Hepatic stellate cell (primary cell): ENCODE measurements at regions not wholly inside any gene's neighbourhood (a gene's known extent, or its start where the extent isn't known, plus 50 kb on each side); places are given as distances from the start of the nearest gene placed in this dataset.

ENCODE experiments used
- DNase-seq: peaks from one replicate; pipeline ENCODE4 v3.0.0; 2011; ENCODE audit warnings: low spot score

GRCh38 chr11:95483339-95483738 lies 252.3 kb upstream of the SESN3 start:
- no peak for DNase-seq

GRCh38 chr11:95478003-95478402 lies 247.0 kb upstream of the SESN3 start:
- no peak for DNase-seq

- no peak for DNase-seq
Observed at GRCh38 chr11:95469258-95469657, 238.3 kb upstream of the SESN3 start.

- DNase-seq: no peak
Observed at GRCh38 chr11:95466416-95466815, 235.4 kb upstream of the SESN3 start.

GRCh38 chr11:95465887-95466286 lies 234.9 kb upstream of the SESN3 start:
- DNase-seq: no peak

GRCh38 chr11:95461858-95462257 lies 230.9 kb upstream of the SESN3 start:
- DNase-seq: no peak

- no peak for DNase-seq
Observed at GRCh38 chr11:95461348-95461747, 230.3 kb upstream of the SESN3 start.

- DNase-seq: no peak
Observed at GRCh38 chr11:95459291-95460042, 228.5 kb upstream of the SESN3 start.

GRCh38 chr11:95456714-95457491 lies 225.9 kb upstream of the SESN3 start:
- no peak for DNase-seq

GRCh38 chr11:95455228-95455970 lies 224.4 kb upstream of the SESN3 start:
- no peak for DNase-seq

GRCh38 chr11:95453616-95454171 lies 222.7 kb upstream of the SESN3 start:
- DNase-seq: no peak

GRCh38 chr11:95451682-95452081 lies 220.7 kb upstream of the SESN3 start:
- peak; percentile 28 for DNase-seq

GRCh38 chr11:95451261-95451660 lies 220.3 kb upstream of the SESN3 start:
- DNase-seq: no peak

- DNase-seq: no peak
Observed at GRCh38 chr11:95450547-95451123, 219.6 kb upstream of the SESN3 start.

GRCh38 chr11:95445746-95446333 lies 214.8 kb upstream of the SESN3 start:
- no peak for DNase-seq

- DNase-seq: no peak
Observed at GRCh38 chr11:95444309-95445241, 213.6 kb upstream of the SESN3 start.

- no peak for DNase-seq
Observed at GRCh38 chr11:95443386-95443785, 212.4 kb upstream of the SESN3 start.

GRCh38 chr11:95442531-95443050 lies 211.6 kb upstream of the SESN3 start:
- no peak for DNase-seq

GRCh38 chr11:95435628-95436353 lies 204.8 kb upstream of the SESN3 start:
- no peak for DNase-seq

GRCh38 chr11:95435192-95435591 lies 204.2 kb upstream of the SESN3 start:
- DNase-seq: no peak
